HFFc6 (cell line): ENCODE measurements at regions not wholly inside any gene's neighbourhood (a gene's known extent, or its start where the extent isn't known, plus 50 kb on each side); places are given as distances from the start of the nearest gene placed in this dataset.

Experiments used
- DNase-seq: peaks from one replicate; pipeline ENCODE4 v3.0.0-alpha.2; 2018
- H3K27ac Mint-ChIP-seq: 2 replicates; pipeline ENCODE4 v1.8.0; 2020; ENCODE audit warnings: mild to moderate bottlenecking, mixed read lengths
- H3K27me3 Mint-ChIP-seq: 2 replicates; pipeline ENCODE4 v1.8.0; 2021; ENCODE audit warnings: mild to moderate bottlenecking, moderate library complexity, mixed read lengths; ENCODE audit not compliant: insufficient read depth
- H3K36me3 Mint-ChIP-seq: 2 replicates; pipeline ENCODE4 v1.8.0; 2021; ENCODE audit warnings: low read depth, mixed read lengths
- H3K4me1 Mint-ChIP-seq: 2 replicates; pipeline ENCODE4 v1.8.0; 2020; ENCODE audit warnings: low read depth, mixed read lengths
- H3K4me3 Mint-ChIP-seq: 2 replicates; pipeline ENCODE4 v1.8.0; 2020; ENCODE audit warnings: mild to moderate bottlenecking, moderate library complexity, mixed read lengths
- H3K9me3 Mint-ChIP-seq: 2 replicates; pipeline ENCODE4 v1.8.0; 2020; ENCODE audit warnings: mild to moderate bottlenecking, mixed read lengths
- TF ChIP-seq, protein P1 (sequence below): fragments of 200-600 bp; sonication (generic); IDR thresholded peaks from 2 replicates; pipeline ENCODE4 v1.5.0; 2021; ENCODE audit warnings: antibody characterized with exemption, mild to moderate bottlenecking

DNA sequence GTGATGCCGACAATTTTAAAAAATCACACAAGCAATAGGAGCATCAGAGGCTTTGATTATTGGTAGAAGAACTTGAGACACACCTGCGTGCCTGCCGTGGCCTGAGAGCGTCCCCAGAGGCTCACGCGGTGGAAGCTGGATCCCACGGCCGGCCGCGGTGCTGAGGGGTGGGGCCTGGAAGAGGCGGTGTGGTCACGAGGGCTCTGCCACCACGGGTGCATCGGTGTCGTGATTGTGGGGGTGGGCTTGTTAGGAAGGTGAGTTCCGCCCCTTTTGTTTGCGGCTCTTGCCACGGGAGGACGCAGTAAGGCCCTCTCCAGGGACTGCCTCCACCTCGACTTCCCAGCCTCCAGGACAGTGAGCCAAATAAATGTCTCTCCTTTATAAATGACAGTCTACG lies 77.2 kb upstream of the ADRA2C start:
- Mint-ChIP-seq H3K27ac (no peak overlapping the region), H3K4me3 (no peak overlapping the region), H3K4me1 (no peaks in the 10 kb centered on the region), H3K9me3 (no peaks in the 10 kb centered on the region), H3K36me3 (no peaks in the 10 kb centered on the region), H3K27me3 (peaks cover 28% of the 10 kb centered on the region)
- DNase-seq, result no peak
- TF ChIP-seq, protein P1, sequence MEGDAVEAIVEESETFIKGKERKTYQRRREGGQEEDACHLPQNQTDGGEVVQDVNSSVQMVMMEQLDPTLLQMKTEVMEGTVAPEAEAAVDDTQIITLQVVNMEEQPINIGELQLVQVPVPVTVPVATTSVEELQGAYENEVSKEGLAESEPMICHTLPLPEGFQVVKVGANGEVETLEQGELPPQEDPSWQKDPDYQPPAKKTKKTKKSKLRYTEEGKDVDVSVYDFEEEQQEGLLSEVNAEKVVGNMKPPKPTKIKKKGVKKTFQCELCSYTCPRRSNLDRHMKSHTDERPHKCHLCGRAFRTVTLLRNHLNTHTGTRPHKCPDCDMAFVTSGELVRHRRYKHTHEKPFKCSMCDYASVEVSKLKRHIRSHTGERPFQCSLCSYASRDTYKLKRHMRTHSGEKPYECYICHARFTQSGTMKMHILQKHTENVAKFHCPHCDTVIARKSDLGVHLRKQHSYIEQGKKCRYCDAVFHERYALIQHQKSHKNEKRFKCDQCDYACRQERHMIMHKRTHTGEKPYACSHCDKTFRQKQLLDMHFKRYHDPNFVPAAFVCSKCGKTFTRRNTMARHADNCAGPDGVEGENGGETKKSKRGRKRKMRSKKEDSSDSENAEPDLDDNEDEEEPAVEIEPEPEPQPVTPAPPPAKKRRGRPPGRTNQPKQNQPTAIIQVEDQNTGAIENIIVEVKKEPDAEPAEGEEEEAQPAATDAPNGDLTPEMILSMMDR, result no peak

DNA sequence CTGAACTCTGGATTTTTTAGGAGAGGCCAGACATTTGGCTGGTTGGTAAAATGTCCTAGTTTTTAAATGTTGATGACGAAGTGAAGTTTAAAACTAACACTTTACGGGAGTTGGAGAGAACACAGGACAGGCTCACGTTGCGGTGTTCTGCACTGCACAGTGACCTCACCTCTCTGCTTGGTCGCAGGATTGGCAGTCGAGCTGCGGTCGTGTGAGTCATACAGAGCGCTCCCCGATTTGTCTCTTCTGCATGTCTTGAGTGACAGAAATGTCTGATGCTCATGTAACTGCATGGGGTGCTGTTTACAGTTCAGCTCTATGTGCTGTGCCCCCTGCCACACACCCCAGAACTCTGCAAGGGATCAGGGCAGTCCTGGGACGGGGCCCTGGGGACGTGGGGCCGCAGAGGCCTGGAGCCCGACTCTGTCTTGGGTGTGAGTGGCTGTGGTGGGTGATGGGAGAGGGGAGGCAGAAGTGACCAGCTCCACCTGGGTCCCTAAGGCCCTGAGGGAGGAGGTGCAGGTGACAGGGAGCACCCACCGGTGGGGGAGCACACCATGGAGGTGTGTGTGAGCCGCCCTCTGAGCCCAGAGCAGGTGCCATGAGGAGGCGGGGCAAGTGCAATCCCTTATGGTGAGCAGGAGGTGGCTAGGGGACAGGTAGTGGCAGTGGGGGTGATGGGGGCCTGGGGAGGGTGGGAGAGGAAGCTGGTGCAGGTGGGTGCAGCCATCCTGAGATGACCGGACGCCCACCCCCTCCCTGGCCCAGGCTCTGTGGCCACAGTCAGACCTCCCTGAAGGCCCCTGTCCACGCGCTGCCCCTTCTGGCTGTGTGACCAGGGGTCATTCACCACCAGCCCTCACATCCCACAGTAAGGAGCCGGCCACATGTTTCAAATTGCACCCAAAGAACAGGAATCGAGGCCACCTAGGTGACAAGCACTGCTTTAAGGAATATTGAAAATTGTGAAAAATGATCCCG lies 77.9 kb upstream of the ADRA2C start:
- H3K36me3 Mint-ChIP-seq, result no peaks in the 10 kb centered on the region
- TF ChIP-seq, protein P1, result no peak
- no peaks in the 10 kb centered on the region for H3K4me1 Mint-ChIP-seq
- no peak overlapping the region for H3K4me3 Mint-ChIP-seq
- no peaks in the 10 kb centered on the region for H3K9me3 Mint-ChIP-seq
- H3K27ac Mint-ChIP-seq, result no peak overlapping the region
- no peak for DNase-seq
- peaks cover 30% of the 10 kb centered on the region for H3K27me3 Mint-ChIP-seq

DNA sequence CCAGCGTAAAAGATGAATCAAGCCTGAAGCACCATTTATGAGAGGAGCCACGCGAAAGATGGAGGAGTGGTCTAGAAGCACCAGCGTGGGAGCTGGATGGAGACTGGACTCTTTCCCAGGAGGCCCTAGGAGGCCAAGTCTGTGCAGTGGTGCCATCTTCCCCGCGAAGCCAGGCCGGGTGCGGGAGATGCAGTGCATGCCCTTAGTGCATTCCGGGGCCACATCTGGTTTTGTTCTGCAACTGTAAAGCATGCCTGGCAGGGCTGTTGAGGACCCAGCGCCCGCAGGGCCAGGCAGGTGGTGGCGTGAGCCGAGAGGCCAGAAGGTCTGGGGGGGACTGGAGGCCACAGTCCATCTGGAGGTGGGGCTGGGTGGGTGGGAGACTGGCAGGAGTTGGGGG lies 78.6 kb upstream of the ADRA2C start:
- no peak for DNase-seq
- Mint-ChIP-seq H3K4me1 (no peaks in the 10 kb centered on the region), H3K4me3 (no peak overlapping the region), H3K27ac (no peak overlapping the region), H3K9me3 (no peaks in the 10 kb centered on the region), H3K36me3 (no peaks in the 10 kb centered on the region), H3K27me3 (peaks cover 31% of the 10 kb centered on the region)
- TF ChIP-seq, protein P1, result no peak

DNA sequence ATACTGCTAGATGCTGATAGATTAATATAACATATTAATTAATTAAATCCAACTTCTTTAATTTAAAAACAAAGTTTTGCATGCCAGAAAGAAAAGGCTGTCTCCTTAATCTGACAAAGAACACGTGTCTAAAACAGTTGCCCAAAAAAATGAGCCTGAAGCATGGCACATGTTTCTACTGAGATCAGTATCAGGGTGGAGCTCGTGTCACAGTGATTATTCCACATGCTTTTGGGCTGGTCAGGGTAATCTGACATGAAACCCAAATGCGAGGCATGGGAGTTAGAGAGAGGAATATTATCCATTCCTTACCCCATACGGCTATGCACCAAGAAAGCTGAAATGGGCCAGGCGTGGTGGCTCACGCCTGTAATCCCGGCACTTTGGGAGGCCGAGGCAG lies 79.4 kb upstream of the ADRA2C start:
- no peak for DNase-seq
- H3K36me3 Mint-ChIP-seq, result no peaks in the 10 kb centered on the region
- H3K4me3 Mint-ChIP-seq, result no peak overlapping the region
- peaks cover 30% of the 10 kb centered on the region for H3K27me3 Mint-ChIP-seq
- H3K9me3 Mint-ChIP-seq, result no peaks in the 10 kb centered on the region
- TF ChIP-seq, protein P1, result no peak
- no peak overlapping the region for H3K27ac Mint-ChIP-seq
- H3K4me1 Mint-ChIP-seq, result no peaks in the 10 kb centered on the region

DNA sequence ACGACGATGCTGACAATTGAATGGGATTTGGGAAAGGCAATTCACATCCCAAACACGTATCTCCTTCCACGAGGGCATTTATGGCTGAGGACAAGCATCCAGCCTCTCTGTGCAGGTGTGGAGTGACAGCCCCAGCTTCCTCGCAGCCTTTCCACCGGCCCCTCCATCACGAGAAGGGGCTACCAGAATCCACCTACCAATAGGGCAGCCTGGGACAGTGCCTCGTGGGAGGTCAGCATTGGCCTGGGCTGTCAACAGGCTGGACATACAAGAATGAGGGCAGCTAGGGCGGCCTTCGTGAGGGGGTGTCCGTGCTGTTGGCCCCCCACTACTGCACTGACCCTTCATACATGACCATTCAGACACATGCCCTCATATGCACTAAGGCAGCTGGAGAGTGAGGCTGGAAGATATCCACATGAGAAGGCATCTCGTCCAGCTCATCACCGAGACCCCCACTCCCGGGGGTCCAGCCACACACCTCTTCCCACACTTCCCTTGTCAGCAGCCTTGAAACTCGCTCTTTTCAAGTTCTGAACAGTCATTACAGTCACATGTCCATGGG lies 81.0 kb upstream of the ADRA2C start:
- TF ChIP-seq, protein P1, result no peak
- H3K4me1 Mint-ChIP-seq, result no peaks in the 10 kb centered on the region
- no peak for DNase-seq
- no peak overlapping the region for H3K4me3 Mint-ChIP-seq
- H3K27ac Mint-ChIP-seq, result no peak overlapping the region
- peaks cover 35% of the 10 kb centered on the region for H3K27me3 Mint-ChIP-seq
- no peaks in the 10 kb centered on the region for H3K9me3 Mint-ChIP-seq
- H3K36me3 Mint-ChIP-seq, result no peaks in the 10 kb centered on the region
